ENCODE measurements at regions not wholly inside any gene's neighbourhood (a gene's known extent, or its start where the extent isn't known, plus 50 kb on each side); places are given as distances from the start of the nearest gene placed in this dataset.

DNA sequence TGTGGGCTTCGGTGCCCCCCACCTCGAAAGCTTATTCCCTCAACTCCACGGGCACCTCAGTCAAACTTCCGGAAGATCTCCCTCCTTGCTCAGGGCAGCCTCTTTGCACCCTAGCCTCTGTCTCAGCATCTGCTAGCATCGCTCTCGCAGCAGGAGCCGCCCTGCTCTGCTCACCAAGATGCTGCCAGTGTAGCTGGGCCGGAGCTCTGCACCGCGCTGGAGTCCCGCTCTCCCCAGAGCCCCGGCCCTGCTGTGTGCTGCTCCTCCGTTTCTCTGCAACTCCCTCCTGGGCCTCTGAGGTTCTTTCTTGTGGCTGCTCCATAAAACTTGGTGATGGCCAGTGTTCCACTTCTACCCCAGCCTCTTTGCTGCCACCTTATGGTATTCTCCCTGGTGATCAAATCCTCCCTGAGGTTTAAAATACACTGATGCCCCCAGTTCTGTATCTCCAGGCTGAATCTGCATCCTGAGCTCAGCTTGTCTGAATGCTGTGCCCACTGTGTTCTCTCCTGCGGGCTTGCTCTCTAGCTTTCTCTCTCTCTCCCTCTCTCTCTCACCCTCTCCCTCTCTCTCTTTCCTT lies 198.0 kb downstream of the UQCRFS1 start:
- 0 out of 5 replicates have a peak, but pooled peaks of 1 of the 2 experiments have one; percentile 28 for TF ChIP-seq RAD21 (conservative IDR thresholded peaks at IDR 0.05 in 1 of 2, IDR thresholded peaks at IDR 0.05 in 1 of 2)
- TF ChIP-seq, protein P1, sequence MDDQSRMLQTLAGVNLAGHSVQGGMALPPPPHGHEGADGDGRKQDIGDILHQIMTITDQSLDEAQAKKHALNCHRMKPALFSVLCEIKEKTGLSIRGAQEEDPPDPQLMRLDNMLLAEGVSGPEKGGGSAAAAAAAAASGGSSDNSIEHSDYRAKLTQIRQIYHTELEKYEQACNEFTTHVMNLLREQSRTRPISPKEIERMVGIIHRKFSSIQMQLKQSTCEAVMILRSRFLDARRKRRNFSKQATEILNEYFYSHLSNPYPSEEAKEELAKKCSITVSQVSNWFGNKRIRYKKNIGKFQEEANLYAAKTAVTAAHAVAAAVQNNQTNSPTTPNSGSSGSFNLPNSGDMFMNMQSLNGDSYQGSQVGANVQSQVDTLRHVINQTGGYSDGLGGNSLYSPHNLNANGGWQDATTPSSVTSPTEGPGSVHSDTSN (IDR thresholded peaks at IDR 0.05), result no peak
- TF ChIP-seq, protein P2, sequence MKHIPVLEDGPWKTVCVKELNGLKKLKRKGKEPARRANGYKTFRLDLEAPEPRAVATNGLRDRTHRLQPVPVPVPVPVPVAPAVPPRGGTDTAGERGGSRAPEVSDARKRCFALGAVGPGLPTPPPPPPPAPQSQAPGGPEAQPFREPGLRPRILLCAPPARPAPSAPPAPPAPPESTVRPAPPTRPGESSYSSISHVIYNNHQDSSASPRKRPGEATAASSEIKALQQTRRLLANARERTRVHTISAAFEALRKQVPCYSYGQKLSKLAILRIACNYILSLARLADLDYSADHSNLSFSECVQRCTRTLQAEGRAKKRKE (CRISPR knock-in tag; IDR thresholded peaks at IDR 0.05; ENCODE audit: low read depth), result no peak
- TF ChIP-seq, protein P3, sequence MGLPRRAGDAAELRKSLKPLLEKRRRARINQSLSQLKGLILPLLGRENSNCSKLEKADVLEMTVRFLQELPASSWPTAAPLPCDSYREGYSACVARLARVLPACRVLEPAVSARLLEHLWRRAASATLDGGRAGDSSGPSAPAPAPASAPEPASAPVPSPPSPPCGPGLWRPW (IDR thresholded peaks at IDR 0.05), result no peak
- WGBS (ENCODE audit: missing lambda C conversion rate), result 46% methylated on average over 14 of the region's 14 CpGs
- FAIRE-seq (no peak), DNase-seq (ENCODE audit: low read depth in 1 of 2, low spot score in 1 of 2) (peak in 1 of 2 experiments; percentile 20), ATAC-seq (peak; percentile 40 to 66; a peak in 5 of 6 replicates)
- ChIA-PET POLR2A (no interaction called here), CTCF (interaction anchor here (0.9 to 1.3 kb wide), 2 partner anchors 13 to 77 kb away, joined by 3 read pairs; no protein-coding TSS in a partner anchor)
- H3K4me1 ChIP-seq, result no peaks in the 10 kb centered on the region
- no peak overlapping the region for H3K27ac ChIP-seq
- 0 out of 3 replicates have a peak, but pooled peaks cover 10% of the 10 kb centered on the region for H3K9me3 ChIP-seq
- no peak overlapping the region for H3K4me2 ChIP-seq
- no peak overlapping the region for H3K4me3 ChIP-seq

DNA sequence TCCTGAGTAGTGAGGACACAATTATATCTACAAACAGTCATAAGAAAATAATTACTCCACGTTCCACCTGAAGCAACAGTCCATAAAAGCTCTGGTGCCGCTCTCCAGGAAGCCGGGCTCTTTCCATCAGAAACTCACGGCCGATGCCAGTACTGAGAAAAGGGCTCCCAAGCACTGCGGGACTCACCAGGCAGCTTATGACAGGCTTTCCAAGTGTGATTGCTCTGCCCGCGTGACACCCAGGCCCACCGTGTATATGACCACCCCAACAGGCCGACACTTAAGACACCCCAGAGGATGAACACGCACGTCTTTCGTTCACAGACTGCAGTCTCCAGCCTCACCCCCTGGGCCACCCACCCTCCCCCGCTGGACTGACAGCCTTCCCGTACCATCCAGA lies 199.0 kb downstream of the UQCRFS1 start:
- no peaks in the 10 kb centered on the region for H3K4me1 ChIP-seq
- TF ChIP-seq FOXS1 (CRISPR knock-in tag; IDR thresholded peaks at IDR 0.05) (no peak), ZC3H11A (IDR thresholded peaks at IDR 0.05) (no peak), JUNB (IDR thresholded peaks at IDR 0.05) (no peak)
- TF ChIP-seq, protein P4, sequence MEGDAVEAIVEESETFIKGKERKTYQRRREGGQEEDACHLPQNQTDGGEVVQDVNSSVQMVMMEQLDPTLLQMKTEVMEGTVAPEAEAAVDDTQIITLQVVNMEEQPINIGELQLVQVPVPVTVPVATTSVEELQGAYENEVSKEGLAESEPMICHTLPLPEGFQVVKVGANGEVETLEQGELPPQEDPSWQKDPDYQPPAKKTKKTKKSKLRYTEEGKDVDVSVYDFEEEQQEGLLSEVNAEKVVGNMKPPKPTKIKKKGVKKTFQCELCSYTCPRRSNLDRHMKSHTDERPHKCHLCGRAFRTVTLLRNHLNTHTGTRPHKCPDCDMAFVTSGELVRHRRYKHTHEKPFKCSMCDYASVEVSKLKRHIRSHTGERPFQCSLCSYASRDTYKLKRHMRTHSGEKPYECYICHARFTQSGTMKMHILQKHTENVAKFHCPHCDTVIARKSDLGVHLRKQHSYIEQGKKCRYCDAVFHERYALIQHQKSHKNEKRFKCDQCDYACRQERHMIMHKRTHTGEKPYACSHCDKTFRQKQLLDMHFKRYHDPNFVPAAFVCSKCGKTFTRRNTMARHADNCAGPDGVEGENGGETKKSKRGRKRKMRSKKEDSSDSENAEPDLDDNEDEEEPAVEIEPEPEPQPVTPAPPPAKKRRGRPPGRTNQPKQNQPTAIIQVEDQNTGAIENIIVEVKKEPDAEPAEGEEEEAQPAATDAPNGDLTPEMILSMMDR (IDR thresholded peaks at IDR 0.05), result no peak
- no peak for ATAC-seq
- H3K4me2 ChIP-seq, result no peak overlapping the region
- CTCF ChIA-PET, result interaction anchor here (1.3 kb wide), 1 partner anchor 14 kb away, joined by 3 read pairs; no protein-coding TSS in a partner anchor
- no peak overlapping the region for H3K27ac ChIP-seq
- WGBS (ENCODE audit: missing lambda C conversion rate), result 61% methylated on average over 13 of the region's 15 CpGs
- no peak for FAIRE-seq
- POLR2A ChIA-PET, result no interaction called here
- no peak for DNase-seq (ENCODE audit: low read depth in 1 of 2, low spot score in 1 of 2)
- 0 out of 3 replicates have a peak, but pooled peaks cover 10% of the 10 kb centered on the region for H3K9me3 ChIP-seq
- H3K4me3 ChIP-seq, result no peak overlapping the region

DNA sequence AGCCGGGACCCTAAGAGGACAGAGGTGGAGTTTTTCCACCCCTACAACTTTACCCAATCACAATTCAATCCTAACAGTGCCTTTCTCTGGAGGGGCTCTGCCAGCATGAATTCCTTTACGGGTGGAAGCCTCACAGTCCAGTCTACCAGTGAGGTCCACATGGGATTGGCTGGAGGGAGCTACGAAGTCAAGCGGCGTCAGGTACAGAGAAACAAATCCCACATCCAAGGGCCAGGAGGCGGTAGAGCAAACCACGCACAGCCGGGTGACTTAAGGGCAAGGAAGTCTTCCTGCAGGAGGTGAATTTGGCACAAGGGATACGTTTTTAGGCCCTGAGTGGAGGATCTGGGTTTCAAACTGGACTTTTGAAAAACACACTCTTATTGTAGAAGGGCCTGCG lies 199.6 kb downstream of the UQCRFS1 start:
- no peak for DNase-seq (ENCODE audit: low read depth in 1 of 2, low spot score in 1 of 2)
- no peak for FAIRE-seq
- Histone ChIP-seq H3K4me2 (no peak overlapping the region), H3K4me1 (no peaks in the 10 kb centered on the region), H3K9me3 (0 out of 3 replicates have a peak, but pooled peaks cover 10% of the 10 kb centered on the region), H3K4me3 (no peak overlapping the region), H3K27ac (no peak overlapping the region)
- ChIA-PET POLR2A (no interaction called here), CTCF (interaction anchor here (0.9 kb wide), 1 partner anchor 13 kb away, joined by 3 read pairs; no protein-coding TSS in a partner anchor)
- ATAC-seq, result no peak
- 70% methylated on average over 10 of the region's 10 CpGs for WGBS (ENCODE audit: missing lambda C conversion rate)
- TF ChIP-seq, protein P5, sequence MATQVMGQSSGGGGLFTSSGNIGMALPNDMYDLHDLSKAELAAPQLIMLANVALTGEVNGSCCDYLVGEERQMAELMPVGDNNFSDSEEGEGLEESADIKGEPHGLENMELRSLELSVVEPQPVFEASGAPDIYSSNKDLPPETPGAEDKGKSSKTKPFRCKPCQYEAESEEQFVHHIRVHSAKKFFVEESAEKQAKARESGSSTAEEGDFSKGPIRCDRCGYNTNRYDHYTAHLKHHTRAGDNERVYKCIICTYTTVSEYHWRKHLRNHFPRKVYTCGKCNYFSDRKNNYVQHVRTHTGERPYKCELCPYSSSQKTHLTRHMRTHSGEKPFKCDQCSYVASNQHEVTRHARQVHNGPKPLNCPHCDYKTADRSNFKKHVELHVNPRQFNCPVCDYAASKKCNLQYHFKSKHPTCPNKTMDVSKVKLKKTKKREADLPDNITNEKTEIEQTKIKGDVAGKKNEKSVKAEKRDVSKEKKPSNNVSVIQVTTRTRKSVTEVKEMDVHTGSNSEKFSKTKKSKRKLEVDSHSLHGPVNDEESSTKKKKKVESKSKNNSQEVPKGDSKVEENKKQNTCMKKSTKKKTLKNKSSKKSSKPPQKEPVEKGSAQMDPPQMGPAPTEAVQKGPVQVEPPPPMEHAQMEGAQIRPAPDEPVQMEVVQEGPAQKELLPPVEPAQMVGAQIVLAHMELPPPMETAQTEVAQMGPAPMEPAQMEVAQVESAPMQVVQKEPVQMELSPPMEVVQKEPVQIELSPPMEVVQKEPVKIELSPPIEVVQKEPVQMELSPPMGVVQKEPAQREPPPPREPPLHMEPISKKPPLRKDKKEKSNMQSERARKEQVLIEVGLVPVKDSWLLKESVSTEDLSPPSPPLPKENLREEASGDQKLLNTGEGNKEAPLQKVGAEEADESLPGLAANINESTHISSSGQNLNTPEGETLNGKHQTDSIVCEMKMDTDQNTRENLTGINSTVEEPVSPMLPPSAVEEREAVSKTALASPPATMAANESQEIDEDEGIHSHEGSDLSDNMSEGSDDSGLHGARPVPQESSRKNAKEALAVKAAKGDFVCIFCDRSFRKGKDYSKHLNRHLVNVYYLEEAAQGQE (IDR thresholded peaks at IDR 0.05), result no peak
- TF ChIP-seq, protein P4 (IDR thresholded peaks at IDR 0.05), result no peak
- no peak for TF ChIP-seq MAZ (IDR thresholded peaks at IDR 0.05; ENCODE audit: borderline replicate concordance, low read depth, low read length)
- no peak for TF ChIP-seq NPAS2 (CRISPR knock-in tag; IDR thresholded peaks at IDR 0.05; ENCODE audit: borderline replicate concordance)
- no peak for TF ChIP-seq TP53 (CRISPR knock-in tag; IDR thresholded peaks at IDR 0.05)
- TF ChIP-seq KDM1A (IDR thresholded peaks at IDR 0.05; ENCODE audit: low read depth), result no peak
- TF ChIP-seq HOXB13 (CRISPR knock-in tag; IDR thresholded peaks at IDR 0.05; ENCODE audit: low read depth), result no peak
- no peak for TF ChIP-seq POLR2A (IDR thresholded peaks at IDR 0.05; ENCODE audit: low read length)
- TF ChIP-seq KDM5A (IDR thresholded peaks at IDR 0.05), result no peak
- no peak for TF ChIP-seq EP300 (IDR thresholded peaks at IDR 0.05)

Measured in A549 (cell line).